GM19328 (cell line): ENCODE measurements at regions not wholly inside any gene's neighbourhood (a gene's known extent, or its start where the extent isn't known, plus 50 kb on each side); places are given as distances from the start of the nearest gene placed in this dataset.

Experiments used
- ATAC-seq: cut with Tn5 transposase; IDR thresholded peaks from one replicate; pipeline ENCODE4 v1.9.1; 2021; ENCODE audit warnings: mild to moderate bottlenecking, moderate library complexity; ENCODE audit not compliant: unreplicated experiment

DNA sequence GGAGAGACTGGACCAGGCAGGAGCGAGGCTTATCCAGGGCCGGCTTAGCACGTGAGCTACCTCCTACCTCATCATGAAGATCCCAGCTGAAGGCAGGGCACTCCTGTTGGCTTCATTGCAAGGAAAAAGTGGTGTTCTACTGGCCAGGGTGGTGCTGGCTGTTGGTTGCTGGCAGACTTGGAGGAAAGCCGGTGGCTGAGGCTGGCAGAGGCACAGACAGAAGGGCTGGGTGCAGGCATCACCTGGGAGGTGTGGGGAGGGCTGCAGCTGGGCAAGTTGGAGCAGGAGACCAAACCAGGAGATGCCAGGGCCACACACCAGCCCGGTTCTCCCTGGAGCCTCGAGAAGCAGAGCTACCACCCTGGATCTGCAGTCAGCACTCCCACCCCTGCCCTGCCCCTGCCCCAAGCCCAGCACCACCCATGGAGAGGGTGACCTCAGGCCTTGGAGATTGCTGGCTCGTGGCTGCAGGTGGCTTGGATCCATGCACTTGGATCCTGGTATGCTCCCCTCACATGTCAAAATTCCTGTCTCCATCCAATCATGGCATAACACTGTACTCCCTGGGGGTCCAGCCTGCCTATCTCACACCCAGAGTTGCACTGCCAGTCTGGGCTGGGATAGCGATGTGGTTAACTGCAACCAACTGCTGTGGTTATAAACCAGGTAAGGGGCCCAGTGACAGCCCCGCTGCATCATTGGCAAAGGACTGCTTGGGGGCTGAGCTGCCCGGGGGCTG lies 49.7 kb downstream of the GLI2 start:
- ATAC-seq, result no peak

DNA sequence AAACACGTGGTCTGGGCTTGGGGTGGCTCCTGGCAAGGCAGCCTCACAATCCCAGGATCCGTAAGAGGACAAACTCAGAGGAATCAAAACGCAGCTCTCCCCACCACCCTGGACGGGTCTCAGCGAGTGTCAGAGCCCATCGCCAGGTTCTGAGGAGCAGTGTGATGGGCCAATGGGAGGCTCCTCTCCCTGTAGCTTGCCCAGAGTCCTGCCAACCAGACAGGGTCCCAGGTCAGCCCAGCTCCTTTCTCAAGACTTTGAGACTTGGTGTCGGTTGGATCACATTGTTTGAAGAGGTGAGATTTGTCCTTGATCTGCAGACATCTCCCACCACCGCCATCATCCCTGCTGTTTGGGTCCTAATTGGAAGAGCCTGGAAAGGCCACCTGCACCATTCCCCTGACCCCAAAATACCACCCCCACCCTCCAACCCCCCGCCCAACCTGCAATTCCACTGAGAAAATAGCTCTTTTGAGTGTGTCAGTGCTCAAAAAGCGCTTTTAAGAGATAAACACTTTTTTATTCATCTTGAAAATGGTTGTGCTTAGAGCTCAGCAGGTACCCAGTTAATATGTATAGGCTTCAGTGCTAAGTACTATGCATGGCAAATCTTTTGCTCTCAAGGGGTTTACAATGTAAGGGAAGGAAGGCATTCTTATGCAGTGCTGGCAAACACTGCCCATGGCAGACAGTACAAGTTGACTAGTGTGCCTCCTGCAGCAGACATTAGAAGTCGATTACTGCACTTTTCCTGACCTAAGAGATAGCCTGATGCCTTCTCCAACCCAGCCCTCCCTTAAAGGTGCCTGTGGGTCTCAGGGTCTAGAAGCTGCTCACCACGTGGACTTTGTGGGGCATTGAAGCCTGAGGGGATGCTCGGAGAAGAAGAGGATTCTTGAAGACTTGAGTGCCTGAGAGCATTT lies 50.6 kb downstream of the GLI2 start:
- no peak for ATAC-seq

- no peak for ATAC-seq
Measured at GRCh38 chr2:120787111-120787821, 51.6 kb downstream of the GLI2 start.

DNA sequence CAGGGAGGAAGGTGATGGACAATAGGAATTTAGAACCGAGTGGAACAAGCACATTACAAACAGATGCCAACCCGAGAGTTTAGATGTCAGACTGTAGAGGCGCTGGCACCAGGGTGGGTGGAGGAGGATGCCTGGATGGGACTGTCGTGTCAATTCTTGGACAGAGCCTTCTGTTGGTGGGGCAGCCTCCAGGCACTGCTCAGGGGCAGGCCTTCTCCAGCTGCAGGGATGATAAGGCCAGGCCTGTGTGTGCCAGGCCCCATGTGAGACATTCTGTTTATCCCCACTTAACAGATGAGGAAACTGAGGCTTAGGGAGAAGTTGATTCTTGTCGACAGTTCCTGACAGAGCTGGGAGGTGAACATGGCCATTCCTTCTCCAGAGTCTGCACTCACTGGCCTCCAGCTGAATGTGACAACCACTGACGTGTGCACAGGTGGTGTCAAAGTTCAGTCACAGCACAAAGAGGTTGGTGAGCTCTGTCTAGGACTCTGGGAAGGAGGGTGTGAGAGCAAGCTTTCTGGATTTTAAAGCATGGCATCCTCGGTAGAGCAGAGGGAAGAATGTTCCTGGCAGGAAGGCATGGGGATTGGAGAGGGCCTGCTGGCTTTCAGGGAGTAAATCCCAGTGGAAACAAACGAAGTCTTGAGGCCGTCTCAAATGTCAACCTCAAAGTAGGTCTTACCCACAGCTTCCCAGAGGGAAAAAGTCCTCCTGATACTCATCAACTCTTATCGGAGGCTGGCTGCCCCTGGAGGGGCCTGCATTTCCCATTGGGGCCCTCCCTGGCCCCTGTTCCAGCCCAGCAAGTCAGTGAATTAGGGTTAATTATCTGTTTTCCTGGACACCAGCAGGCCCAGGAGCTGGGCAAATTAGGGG lies 52.4 kb downstream of the GLI2 start:
- ATAC-seq, result no peak

- ATAC-seq, result no peak
Measured at GRCh38 chr2:120791243-120791961, 55.7 kb downstream of the GLI2 start.

- no peak for ATAC-seq
Measured at GRCh38 chr2:120791962-120792297, 56.3 kb downstream of the GLI2 start.

DNA sequence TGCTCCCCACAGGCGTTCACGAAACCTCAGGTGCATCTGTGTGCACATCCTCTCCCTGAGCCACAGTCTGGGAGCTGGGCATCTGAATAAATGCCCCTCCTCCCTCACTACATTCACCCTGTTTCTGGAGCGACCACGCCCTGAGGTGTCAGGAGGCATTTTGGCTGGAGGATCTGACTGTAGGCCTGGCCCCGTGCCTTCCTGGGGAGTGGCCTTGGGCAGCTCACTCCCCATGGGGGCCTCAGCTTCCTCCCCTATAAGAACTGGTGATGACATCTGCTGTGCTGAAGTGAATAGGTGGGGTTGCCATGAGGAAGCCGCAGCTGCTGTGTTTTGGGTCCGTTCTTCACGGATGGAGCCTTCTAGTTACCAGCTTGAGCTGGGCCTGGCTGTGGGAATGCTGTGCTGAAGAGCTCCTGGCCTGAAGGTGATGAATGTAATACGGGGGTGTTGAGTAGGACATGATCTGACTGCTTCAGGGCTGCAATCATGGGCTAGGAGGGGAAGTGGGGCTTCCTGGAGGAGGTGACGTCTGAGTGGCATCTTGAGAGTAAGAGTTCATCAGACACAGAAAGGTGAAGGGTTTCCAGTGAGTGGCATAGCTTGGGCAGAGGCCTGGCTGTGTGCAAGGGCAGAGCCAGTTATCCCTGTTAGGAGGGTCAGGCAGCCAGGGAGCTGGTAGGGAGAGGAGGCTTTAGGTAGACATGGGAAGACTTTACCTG lies 58.2 kb downstream of the GLI2 start:
- ATAC-seq, result no peak

- no peak for ATAC-seq
Measured at GRCh38 chr2:120794716-120795115, 59.0 kb downstream of the GLI2 start.

DNA sequence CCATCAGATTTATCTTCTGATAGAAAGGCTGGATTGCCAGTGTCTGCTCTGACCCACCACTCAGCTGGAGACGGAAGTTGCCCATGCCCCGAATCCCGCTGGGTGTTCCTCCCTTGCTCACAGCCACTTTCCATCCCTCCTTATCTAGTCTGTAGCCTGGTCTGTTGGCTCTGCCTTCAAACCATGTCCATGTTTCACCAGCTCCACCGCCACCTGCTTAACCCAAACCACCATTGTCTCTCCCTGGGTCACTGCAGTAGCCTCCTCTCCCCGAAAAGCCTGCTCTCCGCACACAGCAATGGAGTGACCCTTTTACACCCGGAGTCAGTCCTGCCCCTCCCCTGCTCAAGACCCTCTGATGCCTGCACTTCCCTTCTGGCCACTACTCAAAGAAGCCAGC lies 60.4 kb downstream of the GLI2 start:
- no peak for ATAC-seq

DNA sequence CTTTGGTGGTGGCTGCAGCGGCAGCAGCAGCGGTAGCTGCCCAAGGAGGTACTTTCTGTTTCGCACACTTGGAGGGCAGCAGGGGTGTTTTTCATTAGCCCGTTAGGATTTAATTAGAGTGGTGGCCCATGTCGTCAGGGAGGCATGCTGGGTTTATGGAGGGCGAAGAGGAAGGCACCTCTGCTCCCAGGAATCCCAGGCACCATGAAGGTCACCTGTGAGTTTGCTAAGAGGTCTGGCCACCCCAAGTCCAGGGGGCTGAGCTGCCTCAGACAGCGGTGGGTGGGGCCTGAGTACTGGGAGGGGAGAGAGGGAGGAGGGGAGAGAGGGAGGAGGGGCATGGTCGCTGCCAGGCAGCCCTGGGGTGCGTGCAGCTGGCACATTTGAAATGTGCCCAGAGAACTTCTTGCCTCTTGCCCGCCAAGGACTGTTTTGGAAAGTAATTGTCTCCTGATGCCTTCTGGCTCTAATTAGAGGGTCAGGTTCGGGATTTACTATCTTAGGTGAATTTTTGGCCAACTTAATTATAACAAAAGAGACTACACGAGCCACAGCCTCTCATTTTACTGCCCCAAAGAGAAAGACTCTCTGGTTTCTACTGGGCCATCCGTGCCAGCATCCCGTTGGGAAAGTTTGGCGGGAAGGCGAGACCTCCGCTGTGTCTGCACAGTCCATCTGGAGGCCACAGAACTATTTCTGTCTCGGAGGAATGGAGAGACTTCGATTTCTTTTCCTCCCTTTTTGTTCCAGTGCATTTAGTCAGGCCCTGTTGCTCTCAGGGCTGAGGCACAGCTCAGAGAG lies 62.0 kb downstream of the GLI2 start:
- no peak for ATAC-seq

DNA sequence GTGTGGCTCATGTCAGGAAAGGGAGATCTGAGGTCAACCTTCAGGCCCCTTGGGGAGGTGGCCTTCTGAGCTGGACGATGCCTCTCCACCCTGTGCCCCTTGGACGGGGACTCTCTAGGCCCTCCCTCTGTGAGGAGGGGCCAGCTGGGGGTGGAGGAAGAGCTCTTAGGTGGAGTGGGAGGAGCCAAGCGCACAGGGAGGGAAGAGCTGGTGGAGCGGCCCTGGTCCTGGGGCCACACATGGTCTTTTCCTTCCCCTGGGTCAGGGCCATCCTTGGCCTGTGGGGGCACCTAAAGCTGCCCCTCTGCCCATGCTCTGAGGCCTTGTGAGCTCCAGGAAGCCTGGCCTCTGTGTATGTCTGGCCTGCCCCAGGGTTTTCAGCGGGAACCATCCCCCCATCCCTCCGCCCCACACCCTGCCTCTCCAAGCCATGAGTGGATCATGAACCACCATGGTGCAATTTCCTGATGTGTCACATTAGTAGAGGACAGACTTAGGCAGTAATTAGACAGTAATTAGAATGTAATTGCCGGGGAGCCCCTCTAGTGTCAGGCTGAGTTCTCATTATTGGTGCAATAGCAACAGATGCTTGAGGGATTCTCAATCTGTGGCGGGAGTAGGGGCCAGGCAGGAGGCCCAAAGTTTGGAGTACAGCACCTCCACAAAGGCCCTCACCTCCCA lies 63.0 kb downstream of the GLI2 start:
- no peak for ATAC-seq

DNA sequence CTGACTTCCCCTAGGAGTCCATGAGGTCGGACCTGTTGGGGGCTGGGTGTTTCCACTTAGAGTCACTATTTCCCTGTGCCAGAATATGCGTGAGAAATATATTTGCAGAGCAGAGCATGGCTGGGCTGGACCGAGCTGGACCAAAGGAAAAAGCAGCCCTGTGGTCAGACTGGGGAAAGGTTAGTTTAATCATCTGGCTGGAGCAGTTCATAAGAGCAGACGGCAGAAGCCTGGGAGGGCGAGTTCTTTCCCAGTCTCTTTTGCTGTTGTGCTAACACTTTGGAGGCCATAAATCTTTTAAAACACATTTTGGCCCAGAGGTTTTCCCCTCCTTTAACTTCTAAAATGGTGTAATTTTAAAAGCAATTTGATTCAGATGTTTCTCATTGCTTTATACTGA lies 66.5 kb downstream of the GLI2 start:
- no peak for ATAC-seq

DNA sequence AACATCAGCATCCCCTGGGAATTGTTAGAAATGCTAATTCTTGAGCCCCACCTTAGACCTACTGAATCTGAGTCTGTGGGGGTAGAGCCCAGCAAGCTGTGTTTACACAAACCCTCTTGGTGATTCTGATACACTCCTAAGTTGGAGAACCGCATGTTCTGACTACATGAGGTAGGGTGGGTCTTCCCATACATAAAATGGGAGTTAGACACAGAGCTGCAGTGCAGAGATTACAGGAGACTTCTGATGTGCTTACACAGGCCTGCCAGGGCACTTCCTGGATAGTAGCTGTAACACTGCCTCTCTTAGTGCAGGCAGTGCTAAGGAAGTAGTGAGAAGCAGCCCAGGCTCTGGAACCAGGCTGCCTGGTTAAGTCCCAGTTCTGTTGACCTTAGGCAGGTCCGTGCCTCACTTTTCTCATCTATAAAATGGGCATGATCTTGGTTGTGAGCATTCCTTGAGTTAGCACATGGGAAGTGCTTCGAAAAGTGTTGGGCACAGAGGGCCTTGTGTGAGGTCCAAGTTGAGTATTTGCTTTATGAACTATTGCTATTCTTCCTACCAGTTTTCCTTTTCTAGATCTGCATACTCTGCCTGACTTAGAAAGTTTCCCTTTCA lies 67.3 kb downstream of the GLI2 start:
- ATAC-seq, result no peak

DNA sequence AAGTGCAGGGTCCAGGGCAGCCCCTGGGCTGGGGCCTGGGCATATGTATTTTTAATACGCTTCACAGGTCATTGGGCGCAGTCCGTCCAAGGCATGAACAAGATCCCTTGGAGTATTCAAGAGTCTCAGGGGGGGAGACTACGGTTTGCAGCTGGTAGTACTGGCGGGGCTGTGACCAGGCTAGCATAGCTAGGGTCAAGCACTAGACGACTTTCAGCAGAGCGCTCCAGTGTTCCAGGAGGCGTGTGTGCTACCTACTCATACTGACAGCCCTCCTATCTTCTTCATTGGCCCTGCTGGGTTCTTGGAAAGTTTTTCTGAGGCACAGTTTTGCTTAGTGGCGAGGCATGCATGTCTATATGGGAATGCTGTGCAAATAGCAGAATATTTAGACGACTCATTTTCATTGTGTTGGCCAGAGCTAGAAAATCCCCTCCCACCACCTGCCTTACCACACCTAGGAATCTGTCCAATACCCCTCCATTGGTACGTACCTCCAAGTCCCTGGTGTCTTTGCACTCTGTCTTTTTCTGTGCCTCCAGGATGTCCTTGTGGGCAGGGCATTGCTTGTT lies 68.2 kb downstream of the GLI2 start:
- no peak for ATAC-seq

GRCh38 chr2:120804459-120804858 lies 68.8 kb downstream of the GLI2 start:
- no peak for ATAC-seq

- ATAC-seq, result no peak
Measured at GRCh38 chr2:120805011-120805410, 69.3 kb downstream of the GLI2 start.

GRCh38 chr2:120805602-120806001 lies 69.9 kb downstream of the GLI2 start:
- no peak for ATAC-seq
